GM12865 (cell line): ENCODE measurements at regions not wholly inside any gene's neighbourhood (a gene's known extent, or its start where the extent isn't known, plus 50 kb on each side); places are given as distances from the start of the nearest gene placed in this dataset.

Experiments
- DNase-seq: peaks from one replicate; pipeline ENCODE4 v3.0.0; 2010; ENCODE audit warnings: low read depth
- H3K4me3 ChIP-seq: 2 replicates; pipeline ENCODE4 v1.5.1; 2011; ENCODE audit warnings: mild to moderate bottlenecking, low read depth, low read length, control low read depth
- TF ChIP-seq, protein P1 (sequence below): IDR thresholded peaks from 2 replicates; pipeline ENCODE4 v1.5.1; 2011; ENCODE audit warnings: low read length, control low read depth, low read depth, inconsistent platforms; ENCODE audit not compliant: insufficient read depth; ENCODE audit errors: missing control alignments

DNA sequence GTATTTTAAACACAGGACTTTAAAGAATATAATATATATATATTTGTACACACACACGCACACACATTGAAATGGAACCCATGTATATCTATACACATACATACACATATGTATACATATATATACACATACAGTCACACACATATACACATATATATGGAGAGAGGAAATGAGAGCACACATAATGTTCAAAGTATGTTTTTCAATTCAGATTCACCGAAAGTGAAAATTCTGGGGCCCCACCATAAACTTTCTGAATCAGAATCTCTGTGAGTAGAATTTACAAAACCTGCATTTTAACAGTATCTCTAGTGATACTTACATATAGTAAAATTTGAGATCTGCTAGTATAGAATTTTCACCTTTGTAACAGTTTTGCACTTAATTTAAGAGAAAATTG is 60.4 kb upstream of the OBI1 start:
- TF ChIP-seq, protein P1, sequence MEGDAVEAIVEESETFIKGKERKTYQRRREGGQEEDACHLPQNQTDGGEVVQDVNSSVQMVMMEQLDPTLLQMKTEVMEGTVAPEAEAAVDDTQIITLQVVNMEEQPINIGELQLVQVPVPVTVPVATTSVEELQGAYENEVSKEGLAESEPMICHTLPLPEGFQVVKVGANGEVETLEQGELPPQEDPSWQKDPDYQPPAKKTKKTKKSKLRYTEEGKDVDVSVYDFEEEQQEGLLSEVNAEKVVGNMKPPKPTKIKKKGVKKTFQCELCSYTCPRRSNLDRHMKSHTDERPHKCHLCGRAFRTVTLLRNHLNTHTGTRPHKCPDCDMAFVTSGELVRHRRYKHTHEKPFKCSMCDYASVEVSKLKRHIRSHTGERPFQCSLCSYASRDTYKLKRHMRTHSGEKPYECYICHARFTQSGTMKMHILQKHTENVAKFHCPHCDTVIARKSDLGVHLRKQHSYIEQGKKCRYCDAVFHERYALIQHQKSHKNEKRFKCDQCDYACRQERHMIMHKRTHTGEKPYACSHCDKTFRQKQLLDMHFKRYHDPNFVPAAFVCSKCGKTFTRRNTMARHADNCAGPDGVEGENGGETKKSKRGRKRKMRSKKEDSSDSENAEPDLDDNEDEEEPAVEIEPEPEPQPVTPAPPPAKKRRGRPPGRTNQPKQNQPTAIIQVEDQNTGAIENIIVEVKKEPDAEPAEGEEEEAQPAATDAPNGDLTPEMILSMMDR: no peak
- no peak overlapping the region for H3K4me3 ChIP-seq
- peak; percentile 3 for DNase-seq

GRCh38 chr13:78714717-78715116 is 55.8 kb upstream of the OBI1 start:
- no peak overlapping the region for H3K4me3 ChIP-seq
- TF ChIP-seq, protein P1: no peak
- DNase-seq: no peak

DNA sequence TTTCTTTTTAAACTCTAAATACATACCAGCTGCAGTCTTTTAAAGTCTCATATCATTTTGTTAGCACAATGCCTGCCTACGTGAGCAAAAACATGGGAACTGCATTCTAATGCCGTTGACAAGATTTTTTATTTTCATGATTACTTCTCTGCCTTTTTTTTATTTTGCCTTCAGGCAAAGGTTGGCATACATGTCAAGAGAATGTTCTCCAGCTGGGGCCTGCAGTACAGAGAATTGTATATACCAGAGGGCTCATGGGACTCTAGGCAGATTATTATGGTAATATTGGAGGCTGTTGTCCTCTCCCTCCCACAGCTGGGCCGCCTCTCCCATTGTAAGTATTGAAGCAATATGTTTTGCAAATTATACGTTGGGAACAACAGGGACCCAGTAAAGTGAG is 53.9 kb upstream of the OBI1 start:
- TF ChIP-seq, protein P1: no peak
- no peak overlapping the region for H3K4me3 ChIP-seq
- no peak for DNase-seq

DNA sequence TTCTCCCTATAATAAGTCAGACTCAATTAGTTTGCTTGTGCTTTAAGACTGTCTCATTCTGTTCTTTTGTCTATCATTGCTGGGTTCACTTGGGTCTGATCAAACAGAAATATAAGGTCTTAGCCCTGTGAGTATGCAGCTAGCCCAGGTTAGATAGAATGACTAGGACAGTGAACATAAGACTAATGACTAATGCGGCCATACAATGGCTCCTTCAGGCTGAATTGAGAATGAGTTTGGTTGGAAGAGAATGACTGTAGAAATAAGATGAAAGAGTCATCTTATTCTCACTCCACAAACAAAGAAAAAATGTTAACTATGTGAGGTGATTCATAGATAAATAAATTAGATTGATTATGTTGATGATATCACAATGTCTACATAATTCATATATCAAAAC is 50.1 kb upstream of the OBI1 start:
- no peak overlapping the region for H3K4me3 ChIP-seq
- DNase-seq: no peak
- TF ChIP-seq, protein P1: no peak
